ENCODE measurements at regions not wholly inside any gene's neighbourhood (a gene's known extent, or its start where the extent isn't known, plus 50 kb on each side); places are given as distances from the start of the nearest gene placed in this dataset.

- TF ChIP-seq, protein P1, sequence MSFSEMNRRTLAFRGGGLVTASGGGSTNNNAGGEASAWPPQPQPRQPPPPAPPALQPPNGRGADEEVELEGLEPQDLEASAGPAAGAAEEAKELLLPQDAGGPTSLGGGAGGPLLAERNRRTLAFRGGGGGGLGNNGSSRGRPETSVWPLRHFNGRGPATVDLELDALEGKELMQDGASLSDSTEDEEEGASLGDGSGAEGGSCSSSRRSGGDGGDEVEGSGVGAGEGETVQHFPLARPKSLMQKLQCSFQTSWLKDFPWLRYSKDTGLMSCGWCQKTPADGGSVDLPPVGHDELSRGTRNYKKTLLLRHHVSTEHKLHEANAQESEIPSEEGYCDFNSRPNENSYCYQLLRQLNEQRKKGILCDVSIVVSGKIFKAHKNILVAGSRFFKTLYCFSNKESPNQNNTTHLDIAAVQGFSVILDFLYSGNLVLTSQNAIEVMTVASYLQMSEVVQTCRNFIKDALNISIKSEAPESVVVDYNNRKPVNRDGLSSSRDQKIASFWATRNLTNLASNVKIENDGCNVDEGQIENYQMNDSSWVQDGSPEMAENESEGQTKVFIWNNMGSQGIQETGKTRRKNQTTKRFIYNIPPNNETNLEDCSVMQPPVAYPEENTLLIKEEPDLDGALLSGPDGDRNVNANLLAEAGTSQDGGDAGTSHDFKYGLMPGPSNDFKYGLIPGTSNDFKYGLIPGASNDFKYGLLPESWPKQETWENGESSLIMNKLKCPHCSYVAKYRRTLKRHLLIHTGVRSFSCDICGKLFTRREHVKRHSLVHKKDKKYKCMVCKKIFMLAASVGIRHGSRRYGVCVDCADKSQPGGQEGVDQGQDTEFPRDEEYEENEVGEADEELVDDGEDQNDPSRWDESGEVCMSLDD (tag by site-specific recombination; IDR thresholded peaks at IDR 0.05) = no peak
- TF ChIP-seq ZNF580 (tag by site-specific recombination; IDR thresholded peaks at IDR 0.05) = no peak
- no peak for TF ChIP-seq YY1 (tag by site-specific recombination; IDR thresholded peaks at IDR 0.05)
- TF ChIP-seq IKZF3 (tag by site-specific recombination; IDR thresholded peaks at IDR 0.05) = no peak
- TF ChIP-seq HOXA7 (CRISPR knock-in tag; IDR thresholded peaks at IDR 0.05; ENCODE audit: borderline replicate concordance) = no peak
- no peak for TF ChIP-seq ZNF785 (tag by site-specific recombination; IDR thresholded peaks at IDR 0.05)
- TF ChIP-seq OSR2 (tag by site-specific recombination; IDR thresholded peaks at IDR 0.05) = no peak
- no peak for TF ChIP-seq TCF7L2 (IDR thresholded peaks at IDR 0.05; ENCODE audit: borderline replicate concordance, low read depth, low read length)
- TF ChIP-seq ZNF639 (tag by site-specific recombination; IDR thresholded peaks at IDR 0.05) = no peak
Measured at GRCh38 chr5:97601651-97602050, 418.6 kb upstream of the RIOK2 start (continued).

- CTCF ChIA-PET = no interaction called here
- no peak overlapping the region for H3K27ac ChIP-seq (ENCODE audit: extremely low read depth, low read depth, low read length)
- no peak overlapping the region for H3K4me3 ChIP-seq (ENCODE audit: low read depth, low read length)
- POLR2A ChIA-PET = no interaction called here
- H3K9me3 ChIP-seq (ENCODE audit: control insufficient read depth, insufficient read depth, low read depth, low read length) = no peaks in the 10 kb centered on the region
- H3K36me3 ChIP-seq (ENCODE audit: control insufficient read depth in 2 of 2, insufficient read depth in 1 of 2, low read length in 2 of 2) = no peaks in the 10 kb centered on the region
- no peaks in the 10 kb centered on the region for H3K4me1 ChIP-seq (ENCODE audit: control insufficient read depth, insufficient read depth, low read length)
- TF ChIP-seq ZNF571 (tag by site-specific recombination; IDR thresholded peaks at IDR 0.05) (no peak), ZNF266 (tag by site-specific recombination; IDR thresholded peaks at IDR 0.05; ENCODE audit: low read depth) (no peak), HIC1 (tag by site-specific recombination; IDR thresholded peaks at IDR 0.05) (no peak), ZNF610 (tag by site-specific recombination; IDR thresholded peaks at IDR 0.05; ENCODE audit: borderline replicate concordance) (no peak), ZNF292 (tag by site-specific recombination; IDR thresholded peaks at IDR 0.05; ENCODE audit: borderline replicate concordance, low read depth) (no peak), TRIM28 (IDR thresholded peaks at IDR 0.05; ENCODE audit: borderline replicate concordance, low read length) (no peak), ZNF37A (tag by site-specific recombination; IDR thresholded peaks at IDR 0.05) (no peak), ZNF19 (tag by site-specific recombination; IDR thresholded peaks at IDR 0.05; ENCODE audit: low read depth) (no peak), ZNF362 (tag by site-specific recombination; IDR thresholded peaks at IDR 0.05) (no peak), ZNF639 (tag by site-specific recombination; IDR thresholded peaks at IDR 0.05) (no peak), ZNF76 (tag by site-specific recombination; IDR thresholded peaks at IDR 0.05; ENCODE audit: borderline replicate concordance, low read depth) (no peak)
Measured at GRCh38 chr5:97606531-97606930, 423.5 kb upstream of the RIOK2 start.
